Osteoblast (primary cell): ENCODE measurements at regions not wholly inside any gene's neighbourhood (a gene's known extent, or its start where the extent isn't known, plus 50 kb on each side); places are given as distances from the start of the nearest gene placed in this dataset.

Experiments used
- DNase-seq: peaks from one replicate; pipeline ENCODE4 v3.0.0; 2011; ENCODE audit warnings: low spot score, mixed read lengths; ENCODE audit not compliant: insufficient read length; ENCODE audit errors: missing footprints
- H2AFZ ChIP-seq: 2 replicates; pipeline ENCODE4 v1.6.0; 2011; ENCODE audit warnings: mild to moderate bottlenecking, low read length
- H3K27ac ChIP-seq: 2 replicates; pipeline ENCODE4 v1.5.1; 2011; ENCODE audit warnings: mild to moderate bottlenecking, low read depth, low read length, moderate library complexity
- H3K27me3 ChIP-seq: 2 replicates; pipeline ENCODE4 v1.6.0; 2012; ENCODE audit warnings: mild to moderate bottlenecking, control low read depth, inconsistent platforms, low read length, moderate library complexity; ENCODE audit not compliant: insufficient read depth
- H3K36me3 ChIP-seq: 2 replicates; pipeline ENCODE4 v1.5.1; 2011; ENCODE audit warnings: mild to moderate bottlenecking, low read length, control low read depth, moderate library complexity; ENCODE audit not compliant: insufficient read depth
- H3K4me1 ChIP-seq: 2 replicates; pipeline ENCODE4 v1.5.1; 2011; ENCODE audit warnings: mild to moderate bottlenecking, low read length, control low read depth, moderate library complexity; ENCODE audit not compliant: insufficient read depth
- H3K4me2 ChIP-seq: 2 replicates; pipeline ENCODE4 v1.6.0; 2011; ENCODE audit warnings: mild to moderate bottlenecking, low read length; ENCODE audit not compliant: insufficient read depth
- H3K4me3 ChIP-seq: fragments of 200-600 bp; sonication (generic); 3 replicates; pipeline ENCODE4 v1.5.1; 2012; ENCODE audit warnings: mild to moderate bottlenecking, low read length, inconsistent platforms; ENCODE audit not compliant: insufficient read depth
- H3K79me2 ChIP-seq: 2 replicates; pipeline ENCODE4 v1.6.0; 2012; ENCODE audit warnings: mild to moderate bottlenecking, low read length, control low read depth, inconsistent platforms; ENCODE audit not compliant: insufficient read depth
- H3K9me3 ChIP-seq: 2 replicates; pipeline ENCODE4 v1.5.1; 2011; ENCODE audit warnings: low read depth, low read length, control low read depth
- H4K20me1 ChIP-seq: 2 replicates; pipeline ENCODE4 v1.6.0; 2012; ENCODE audit warnings: mild to moderate bottlenecking, low read length, control low read depth; ENCODE audit not compliant: insufficient read depth
- TF ChIP-seq, protein P1 (sequence below): IDR thresholded peaks from 2 replicates; pipeline ENCODE4 v1.5.1; 2011; ENCODE audit warnings: mild to moderate bottlenecking, low read depth, low read length, moderate library complexity; ENCODE audit errors: extremely low read depth

DNA sequence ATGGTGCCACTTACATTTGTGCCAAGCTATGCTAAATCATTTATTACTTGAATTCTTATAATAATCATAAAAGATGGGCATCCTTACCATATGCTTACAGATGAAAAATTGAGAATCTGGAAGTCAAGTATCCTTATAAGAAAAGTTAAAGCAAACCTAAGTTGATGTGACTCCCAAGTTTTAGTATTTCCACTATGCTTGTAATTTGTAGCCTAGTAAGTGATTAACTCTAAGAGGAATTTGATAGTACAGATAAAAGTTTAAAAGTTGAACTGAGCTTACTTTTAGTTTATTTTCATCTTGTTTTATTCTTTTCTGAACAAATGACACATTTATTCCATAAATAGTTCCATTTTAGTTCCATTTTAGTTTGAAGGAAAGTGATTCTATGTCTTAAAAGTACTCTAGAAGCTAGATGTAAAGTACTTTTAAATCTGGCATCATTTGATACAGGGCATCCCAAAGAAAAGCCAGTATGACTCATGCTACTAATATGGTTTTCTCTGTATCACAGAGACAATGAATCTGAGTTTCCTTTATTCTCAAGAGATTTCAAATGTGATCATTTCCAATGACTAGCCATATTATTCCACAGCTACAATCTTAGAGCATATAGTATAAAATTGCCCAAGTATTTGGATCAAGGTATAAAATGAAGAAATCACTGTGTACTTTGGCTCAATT lies 596.0 kb downstream of the SLC16A7 start:
- H3K4me2 ChIP-seq = no peak overlapping the region
- no peaks in the 10 kb centered on the region for H4K20me1 ChIP-seq
- no peaks in the 10 kb centered on the region for H3K27me3 ChIP-seq
- H3K4me3 ChIP-seq = no peak overlapping the region
- H3K79me2 ChIP-seq = no peaks in the 10 kb centered on the region
- H3K36me3 ChIP-seq = no peaks in the 10 kb centered on the region
- TF ChIP-seq, protein P1, sequence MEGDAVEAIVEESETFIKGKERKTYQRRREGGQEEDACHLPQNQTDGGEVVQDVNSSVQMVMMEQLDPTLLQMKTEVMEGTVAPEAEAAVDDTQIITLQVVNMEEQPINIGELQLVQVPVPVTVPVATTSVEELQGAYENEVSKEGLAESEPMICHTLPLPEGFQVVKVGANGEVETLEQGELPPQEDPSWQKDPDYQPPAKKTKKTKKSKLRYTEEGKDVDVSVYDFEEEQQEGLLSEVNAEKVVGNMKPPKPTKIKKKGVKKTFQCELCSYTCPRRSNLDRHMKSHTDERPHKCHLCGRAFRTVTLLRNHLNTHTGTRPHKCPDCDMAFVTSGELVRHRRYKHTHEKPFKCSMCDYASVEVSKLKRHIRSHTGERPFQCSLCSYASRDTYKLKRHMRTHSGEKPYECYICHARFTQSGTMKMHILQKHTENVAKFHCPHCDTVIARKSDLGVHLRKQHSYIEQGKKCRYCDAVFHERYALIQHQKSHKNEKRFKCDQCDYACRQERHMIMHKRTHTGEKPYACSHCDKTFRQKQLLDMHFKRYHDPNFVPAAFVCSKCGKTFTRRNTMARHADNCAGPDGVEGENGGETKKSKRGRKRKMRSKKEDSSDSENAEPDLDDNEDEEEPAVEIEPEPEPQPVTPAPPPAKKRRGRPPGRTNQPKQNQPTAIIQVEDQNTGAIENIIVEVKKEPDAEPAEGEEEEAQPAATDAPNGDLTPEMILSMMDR = no peak
- no peaks in the 10 kb centered on the region for H3K4me1 ChIP-seq
- peaks cover 3% of the 10 kb centered on the region for H3K9me3 ChIP-seq
- DNase-seq = no peak
- no peak overlapping the region for H2AFZ ChIP-seq
- no peak overlapping the region for H3K27ac ChIP-seq

DNA sequence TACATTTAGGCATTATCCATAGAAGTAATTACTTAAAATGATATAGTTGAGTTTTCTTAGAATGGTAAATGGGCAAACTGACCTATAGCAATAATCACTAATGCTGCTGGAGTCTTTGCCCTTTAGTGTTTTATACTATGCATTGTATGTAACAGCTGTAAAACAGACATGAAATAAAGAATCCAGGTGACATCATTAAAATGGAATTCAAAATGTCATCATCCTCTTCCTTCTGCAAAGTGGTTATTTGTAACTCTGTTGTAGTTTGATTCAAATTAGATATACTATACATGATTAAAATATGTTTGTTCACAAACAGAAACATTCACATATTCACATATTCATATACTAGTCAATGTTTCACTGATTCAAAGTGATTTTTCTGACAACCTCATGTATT lies 598.8 kb downstream of the SLC16A7 start:
- Histone ChIP-seq H3K27me3 (no peaks in the 10 kb centered on the region), H4K20me1 (no peaks in the 10 kb centered on the region), H3K4me2 (no peak overlapping the region), H3K9me3 (peaks cover 1% of the 10 kb centered on the region), H2AFZ (no peak overlapping the region), H3K4me1 (no peaks in the 10 kb centered on the region), H3K36me3 (no peaks in the 10 kb centered on the region), H3K27ac (no peak overlapping the region), H3K4me3 (no peak overlapping the region), H3K79me2 (no peaks in the 10 kb centered on the region)
- TF ChIP-seq, protein P1 = no peak
- DNase-seq = no peak

DNA sequence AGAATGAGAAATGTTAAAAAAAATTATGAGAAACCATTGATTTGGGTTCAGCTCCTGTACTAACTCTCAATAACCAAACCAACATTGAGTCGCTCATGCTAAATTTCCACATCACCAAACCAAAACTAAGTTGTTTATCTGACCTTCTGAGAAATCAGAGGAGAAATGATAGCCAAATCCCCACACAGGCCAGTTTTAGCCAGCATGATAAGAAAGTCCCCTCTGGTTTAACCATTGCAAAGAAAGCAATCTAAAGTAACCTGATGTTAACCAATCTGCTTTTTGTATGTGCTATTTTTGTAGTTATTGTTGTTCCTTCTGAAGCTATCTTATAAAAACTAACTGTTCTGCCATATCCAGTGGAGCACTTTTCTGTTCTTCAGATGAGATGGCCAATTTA lies 599.7 kb downstream of the SLC16A7 start:
- no peak for DNase-seq
- no peaks in the 10 kb centered on the region for H3K4me1 ChIP-seq
- H3K36me3 ChIP-seq = no peaks in the 10 kb centered on the region
- H2AFZ ChIP-seq = no peak overlapping the region
- no peaks in the 10 kb centered on the region for H4K20me1 ChIP-seq
- no peak overlapping the region for H3K4me3 ChIP-seq
- TF ChIP-seq, protein P1 = no peak
- no peak overlapping the region for H3K27ac ChIP-seq
- H3K27me3 ChIP-seq = no peaks in the 10 kb centered on the region
- H3K79me2 ChIP-seq = no peaks in the 10 kb centered on the region
- H3K4me2 ChIP-seq = no peak overlapping the region
- peaks cover 1% of the 10 kb centered on the region for H3K9me3 ChIP-seq

DNA sequence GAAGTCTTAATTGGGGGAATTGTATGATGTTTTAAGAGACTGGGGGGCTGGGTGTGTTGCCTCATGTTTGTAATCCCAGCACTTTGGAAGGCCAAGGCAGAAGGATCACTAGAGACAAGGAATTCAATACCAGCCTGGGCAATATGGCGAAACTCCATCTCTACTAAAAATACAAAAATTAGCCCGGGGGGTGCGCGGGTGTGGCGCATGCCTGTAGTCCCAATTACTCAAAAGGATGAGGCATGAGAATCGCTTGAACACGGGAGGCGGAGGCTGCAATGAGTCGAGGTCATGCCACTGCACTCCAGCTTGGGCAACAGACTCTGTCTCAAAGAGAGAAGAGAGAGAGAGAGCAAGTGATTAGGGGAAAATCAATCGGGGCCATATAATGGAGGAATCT lies 600.5 kb downstream of the SLC16A7 start:
- Histone ChIP-seq H4K20me1 (no peaks in the 10 kb centered on the region), H2AFZ (no peak overlapping the region), H3K9me3 (peaks cover 1% of the 10 kb centered on the region), H3K27me3 (no peaks in the 10 kb centered on the region), H3K36me3 (no peaks in the 10 kb centered on the region), H3K27ac (no peak overlapping the region), H3K79me2 (no peaks in the 10 kb centered on the region), H3K4me3 (no peak overlapping the region), H3K4me1 (no peaks in the 10 kb centered on the region), H3K4me2 (no peak overlapping the region)
- TF ChIP-seq, protein P1 = no peak
- DNase-seq = no peak
